Transverse colon (tissue), 4 donors: ENCODE measurements at regions not wholly inside any gene's neighbourhood (a gene's known extent, or its start where the extent isn't known, plus 50 kb on each side); places are given as distances from the start of the nearest gene placed in this dataset.

Experiments
- CTCF ChIP-seq, 5 experiments: fragments of 200-600 bp in 3 of 5; fragments of 450-650 bp in 2 of 5; sonication (generic) in 3 of 5; IDR thresholded peaks; 1 replicate in 2 of 5; 2 replicates in 3 of 5; pipeline ENCODE4 v1.5.1; 2016 to 2017; ENCODE audit warnings: antibody characterized with exemption in 5 of 5, inconsistent platforms in 3 of 5, mild to moderate bottlenecking in 2 of 5, moderate library complexity in 1 of 5
- EP300 ChIP-seq: sonication (generic); formaldehyde crosslinking; IDR thresholded peaks from one replicate; pipeline ENCODE4 v1.6.1; 2017; ENCODE audit warnings: antibody characterized with exemption, low read depth
- POLR2A ChIP-seq: fragments of 450-650 bp; IDR thresholded peaks from one replicate; pipeline ENCODE4 v1.6.1; 2016; ENCODE audit warnings: antibody characterized with exemption, mild to moderate bottlenecking, moderate library complexity
- POLR2AphosphoS5 ChIP-seq, 3 donors: sonication (generic); formaldehyde crosslinking; IDR thresholded peaks; one replicate each; pipeline ENCODE4 v1.6.1; 2016; ENCODE audit warnings: antibody characterized with exemption in 3 of 3

DNA sequence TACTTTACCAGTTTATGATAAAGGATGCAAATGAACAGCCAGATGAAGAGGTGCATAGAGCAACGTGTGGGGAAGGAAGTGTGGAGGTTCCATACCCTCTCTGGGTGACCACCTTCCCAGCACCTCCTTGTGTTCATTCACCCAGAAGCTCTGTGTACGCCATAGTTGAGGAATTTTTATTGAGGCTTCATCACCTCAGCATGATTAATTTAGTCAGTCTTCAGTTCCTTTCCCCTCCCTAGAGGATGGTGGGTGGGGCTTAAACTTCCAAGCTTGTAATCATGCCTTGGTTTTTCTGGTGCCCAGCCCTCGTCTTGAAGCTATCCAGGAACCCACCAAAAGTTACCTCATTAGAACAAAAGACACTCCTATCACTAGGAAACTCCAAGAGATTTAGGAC, 162.7 kb downstream of the PLCE1 start:
- no peak for TF ChIP-seq CTCF (IDR thresholded peaks at IDR 0.05)
- TF ChIP-seq POLR2A: no peak
- TF ChIP-seq EP300: no peak
- no peak for TF ChIP-seq POLR2AphosphoS5 (IDR thresholded peaks at IDR 0.05)
